HG03439 (cell line): ENCODE measurements at regions not wholly inside any gene's neighbourhood (a gene's known extent, or its start where the extent isn't known, plus 50 kb on each side); places are given as distances from the start of the nearest gene placed in this dataset.

Experiments
- ATAC-seq: cut with Tn5 transposase; IDR thresholded peaks from one replicate; pipeline ENCODE4 v1.9.1; 2021; ENCODE audit warnings: mild to moderate bottlenecking, moderate library complexity; ENCODE audit not compliant: unreplicated experiment

GRCh38 chr5:110064603-110065268, 375.0 kb downstream of the MAN2A1 start:
- ATAC-seq: no peak

GRCh38 chr5:110070836-110071235, 381.1 kb downstream of the MAN2A1 start:
- ATAC-seq: no peak

- no peak for ATAC-seq
Measured at GRCh38 chr5:110072651-110073050, 382.9 kb downstream of the MAN2A1 start.

GRCh38 chr5:110073534-110073933, 383.8 kb downstream of the MAN2A1 start:
- no peak for ATAC-seq

GRCh38 chr5:110075656-110076055, 385.9 kb downstream of the MAN2A1 start:
- no peak for ATAC-seq

- no peak for ATAC-seq
Measured at GRCh38 chr5:110077147-110077546, 387.4 kb downstream of the MAN2A1 start.

GRCh38 chr5:110082194-110082593, 392.5 kb downstream of the MAN2A1 start:
- no peak for ATAC-seq

- ATAC-seq: no peak
Measured at GRCh38 chr5:110082863-110083262, 393.1 kb downstream of the MAN2A1 start.

- ATAC-seq: no peak
Measured at GRCh38 chr5:110085826-110086225, 396.1 kb downstream of the MAN2A1 start.

GRCh38 chr5:110086658-110087388, 397.1 kb downstream of the MAN2A1 start:
- ATAC-seq: no peak

GRCh38 chr5:110087829-110088228, 398.1 kb downstream of the MAN2A1 start:
- no peak for ATAC-seq

GRCh38 chr5:110088676-110089436, 399.1 kb downstream of the MAN2A1 start:
- no peak for ATAC-seq

- no peak for ATAC-seq
Measured at GRCh38 chr5:110092955-110093785, 403.4 kb downstream of the MAN2A1 start.

- no peak for ATAC-seq
Measured at GRCh38 chr5:110094109-110094508, 404.4 kb downstream of the MAN2A1 start.

- ATAC-seq: no peak
Measured at GRCh38 chr5:110094548-110094947, 404.8 kb downstream of the MAN2A1 start.

- no peak for ATAC-seq
Measured at GRCh38 chr5:110096419-110096818, 406.7 kb downstream of the MAN2A1 start.

GRCh38 chr5:110099572-110099971, 409.8 kb downstream of the MAN2A1 start:
- ATAC-seq: no peak

- no peak for ATAC-seq
Measured at GRCh38 chr5:110103081-110103480, 413.4 kb downstream of the MAN2A1 start.

GRCh38 chr5:110104060-110104725, 414.5 kb downstream of the MAN2A1 start:
- ATAC-seq: no peak
